Right cardiac atrium (tissue), 5 donors: ENCODE measurements at regions not wholly inside any gene's neighbourhood (a gene's known extent, or its start where the extent isn't known, plus 50 kb on each side); places are given as distances from the start of the nearest gene placed in this dataset.
"Not testable (repeated sequence)": the region's sequence is repeated elsewhere in the genome, so short reads cannot be mapped to it uniquely, and the experiment has no call there.

Source experiments
- ATAC-seq, 2 donors: fragments of 200-7000 bp; cut with Tn5 transposase; one replicate each; pipeline versions ENCODE4 v1.8.0 to v1.9.1; 2020; ENCODE audit warnings: moderate library complexity in 2 of 2, mild to moderate bottlenecking in 1 of 2
- DNase-seq, 3 donors: peaks; one replicate each; pipeline ENCODE4 v3.0.0-alpha.2; 2020
- H3K27ac ChIP-seq: one replicate; pipeline ENCODE4 v1.5.1; 2013; ENCODE audit warnings: mild to moderate bottlenecking, low read length, control low read depth, moderate library complexity
- H3K27me3 ChIP-seq: one replicate; pipeline ENCODE4 v1.6.1; 2013; ENCODE audit not compliant: control insufficient read depth, insufficient read depth
- H3K4me1 ChIP-seq: one replicate; pipeline ENCODE4 v1.6.1; 2013; ENCODE audit warnings: low read length; ENCODE audit not compliant: control insufficient read depth, insufficient read depth
- H3K4me3 ChIP-seq: one replicate; pipeline ENCODE4 v1.5.1; 2013; ENCODE audit warnings: low read length, control low read depth
- H3K9me3 ChIP-seq: one replicate; pipeline ENCODE4 v1.6.1; 2013; ENCODE audit warnings: low read length; ENCODE audit not compliant: control insufficient read depth
- WGBS: extraction: QIAGEN DNeasy Blood & Tissue Kit; methylation state at CpG from one replicate; pipeline ENCODE4 v1.1.7; 2013; 5-methylcytosine and 5-hydroxymethylcytosine counted together
- intact Hi-C, 4 donors: fragments of 100-400 bp; cut with DNase I; formaldehyde crosslinking; loops; one replicate each; pipeline versions ENCODE4 v1.11.0 to v1.14.0; 2022 to 2023
- donor health status: healthy with polysubstance abuse.
- donor health status: DM: no; HTN: yes; CAD: no.
- donor health status: DM: no; HTN: no; CAD: no.
- donor health status: DM: no; HTN: yes; CAD: no; lungs with severe emphysema.
- donor health status: DM: yes; HTN: yes; CAD: no.

DNA sequence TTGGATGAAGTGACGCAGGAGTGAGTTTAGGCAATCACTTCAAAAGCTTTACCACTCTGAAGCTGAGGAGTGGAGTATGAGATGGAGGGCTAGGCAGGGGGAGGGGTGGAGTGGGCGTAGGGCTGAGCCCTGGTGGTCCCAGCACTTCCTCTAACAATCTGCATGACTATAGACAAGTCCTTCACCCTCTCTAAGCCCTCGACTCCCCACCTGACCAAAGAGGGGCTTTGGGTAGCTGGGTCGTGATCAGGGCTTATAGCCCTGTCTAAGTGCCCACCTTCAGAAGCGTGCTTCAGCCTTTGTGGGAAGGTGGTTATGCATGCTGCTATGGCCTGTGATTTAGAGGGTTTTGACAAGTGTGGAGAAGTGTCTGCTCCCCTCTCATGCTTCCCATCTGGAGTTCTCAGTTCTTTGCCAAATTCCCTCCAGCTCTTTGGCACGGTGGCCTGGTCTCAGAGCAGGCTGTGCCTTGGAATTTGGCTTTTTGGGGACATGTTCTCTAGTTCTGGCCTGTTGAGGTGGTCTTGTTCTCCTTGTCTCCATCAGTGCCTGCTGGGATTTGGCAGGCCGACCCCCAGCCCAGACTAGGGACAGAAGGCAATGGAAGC lies 53.0 kb downstream of the ACTBL2 start:
- Histone ChIP-seq H3K9me3 (no peaks in the 10 kb centered on the region), H3K4me3 (no peak overlapping the region), H3K27me3 (no peaks in the 10 kb centered on the region), H3K4me1 (no peaks in the 10 kb centered on the region), H3K27ac (no peak overlapping the region)
- WGBS: 80% methylated on average over 7 of the region's 7 CpGs
- intact Hi-C loops: no loop called here
- peak in 2 of 3 donors; percentile 66 to 68 for DNase-seq
- ATAC-seq: peak; percentile 28 to 72

DNA sequence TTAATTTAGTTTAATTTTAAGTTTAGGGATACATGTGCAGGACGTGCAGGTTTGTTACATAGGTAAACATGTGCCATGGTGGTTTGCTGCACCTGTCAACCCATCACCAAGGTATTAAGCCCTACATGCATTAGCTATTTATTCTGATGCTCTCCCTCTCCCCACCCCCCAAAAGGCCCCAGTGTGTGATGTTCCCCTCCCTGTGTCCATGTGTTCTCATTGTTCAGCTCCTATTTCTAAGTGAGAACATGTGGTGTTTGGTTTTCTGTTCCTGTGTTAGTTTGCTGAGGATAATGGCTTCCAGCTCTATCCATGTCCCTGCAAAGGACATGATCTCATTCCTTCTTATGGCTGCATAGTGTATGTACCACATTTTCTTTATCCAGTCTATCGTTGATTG lies 53.6 kb downstream of the ACTBL2 start:
- 80% methylated on average over 2 of the region's 2 CpGs for WGBS
- ATAC-seq: not testable (repeated sequence)

DNA sequence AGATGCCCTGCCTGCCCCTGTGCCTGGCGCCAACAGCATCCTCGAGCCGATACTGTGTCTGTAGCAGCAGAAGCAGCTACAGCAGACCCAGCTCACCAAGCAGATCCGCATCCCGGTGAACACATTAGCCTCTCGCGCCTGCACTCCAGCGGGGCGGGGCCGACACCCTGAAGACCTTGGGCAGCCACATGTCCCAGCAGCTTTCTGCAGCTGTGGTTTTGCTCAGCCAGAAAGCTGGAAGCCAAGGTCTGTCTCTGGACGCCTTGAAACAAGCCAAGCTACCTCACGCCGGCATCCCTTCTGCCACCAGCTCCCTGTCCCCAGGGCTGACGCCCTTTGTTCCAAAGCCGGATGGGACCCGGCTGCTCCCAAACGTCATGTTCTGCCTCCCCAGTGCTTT lies 59.6 kb downstream of the ACTBL2 start:
- Histone ChIP-seq H3K4me3 (no peak overlapping the region), H3K9me3 (no peaks in the 10 kb centered on the region), H3K27me3 (no peaks in the 10 kb centered on the region), H3K27ac (no peak overlapping the region), H3K4me1 (no peaks in the 10 kb centered on the region)
- 78% methylated on average over 17 of the region's 17 CpGs for WGBS
- DNase-seq: peak; percentile 41 to 84 (median 82)
- intact Hi-C loops: no loop called here
- peak; percentile 54 to 74 for ATAC-seq

More for the DNA sequence above, 53.6 kb downstream of the ACTBL2 start:
- H3K9me3 ChIP-seq, H3K27me3 ChIP-seq, H3K4me3 ChIP-seq, H3K27ac ChIP-seq, H3K4me1 ChIP-seq, intact Hi-C loops, DNase-seq: not testable (repeated sequence)

DNA sequence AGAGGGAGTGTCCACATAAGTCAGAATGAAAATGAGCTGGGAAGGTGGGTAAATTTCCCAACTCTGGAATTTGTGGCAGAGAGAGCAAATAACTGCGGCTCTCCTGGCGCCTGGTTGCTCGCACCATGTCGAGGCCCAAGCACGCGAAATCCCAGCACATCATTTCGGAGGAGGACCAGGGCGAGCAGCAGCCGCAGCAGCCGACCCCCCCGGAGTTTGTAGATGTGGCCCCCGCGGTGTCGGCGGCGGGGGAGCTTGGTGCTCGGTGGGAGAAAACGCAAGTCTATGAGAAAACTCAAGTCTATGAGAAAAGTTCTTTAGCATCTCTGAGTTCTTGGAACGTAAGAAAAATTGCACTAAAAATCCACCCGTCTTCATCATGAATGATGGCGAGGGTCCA lies 60.3 kb downstream of the ACTBL2 start:
- no peak for ATAC-seq
- H3K27ac ChIP-seq: no peak overlapping the region
- H3K9me3 ChIP-seq: no peaks in the 10 kb centered on the region
- no peaks in the 10 kb centered on the region for H3K27me3 ChIP-seq
- DNase-seq: peak in 2 of 3 donors; percentile 44 to 46
- intact Hi-C loops: no loop called here
- H3K4me1 ChIP-seq: no peaks in the 10 kb centered on the region
- WGBS: 93% methylated on average over 21 of the region's 21 CpGs
- H3K4me3 ChIP-seq: no peak overlapping the region

DNA sequence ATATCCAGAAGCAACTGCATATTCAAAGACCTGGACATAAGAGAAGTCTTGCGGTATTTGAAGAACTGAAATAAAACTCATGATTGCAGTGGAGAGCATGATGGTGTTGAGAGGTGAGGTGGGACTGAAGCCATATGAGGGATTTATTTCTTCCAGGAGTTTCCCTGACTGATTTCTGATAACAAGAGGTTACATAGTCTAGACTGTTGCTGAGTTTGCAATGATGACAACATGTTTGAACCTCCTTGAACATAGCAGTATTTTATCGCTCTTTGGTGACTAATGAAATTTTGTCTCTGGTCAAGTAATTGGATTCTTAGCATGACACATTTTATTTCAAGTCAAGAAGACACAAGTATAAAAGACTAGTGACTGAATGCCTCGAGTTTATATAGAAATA lies 61.8 kb downstream of the ACTBL2 start:
- Histone ChIP-seq H3K9me3 (no peaks in the 10 kb centered on the region), H3K4me3 (no peak overlapping the region), H3K27ac (no peak overlapping the region), H3K4me1 (peaks cover 3% of the 10 kb centered on the region), H3K27me3 (no peaks in the 10 kb centered on the region)
- 81% methylated on average over 3 of the region's 3 CpGs for WGBS
- intact Hi-C loops: no loop called here
- DNase-seq: no peak
- no peak for ATAC-seq

DNA sequence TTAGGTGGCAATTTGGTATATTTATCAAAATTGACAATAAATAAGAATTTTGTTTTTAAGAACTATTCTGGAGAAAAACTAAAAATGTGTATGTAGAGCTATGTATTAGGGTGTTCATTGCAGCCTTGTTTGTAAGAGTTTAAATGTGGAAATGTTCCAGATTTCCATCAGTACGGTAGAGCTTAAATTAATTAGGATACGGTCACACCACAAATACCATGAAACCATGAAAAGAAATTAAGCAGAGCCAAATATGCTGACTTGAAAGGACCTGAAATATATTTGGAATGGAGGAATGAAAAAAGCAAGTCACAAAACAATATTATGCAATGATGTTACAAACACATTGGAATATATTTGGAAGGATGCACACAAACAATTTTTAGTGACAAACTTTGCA lies 64.6 kb downstream of the ACTBL2 start:
- no peak overlapping the region for H3K4me3 ChIP-seq
- intact Hi-C loops: no loop called here
- WGBS: 91% methylated on average over 2 of the region's 2 CpGs
- ATAC-seq (no peak), DNase-seq (no peak)
- no peaks in the 10 kb centered on the region for H3K27me3 ChIP-seq
- peaks cover 3% of the 10 kb centered on the region for H3K4me1 ChIP-seq
- H3K9me3 ChIP-seq: no peaks in the 10 kb centered on the region
- no peak overlapping the region for H3K27ac ChIP-seq

DNA sequence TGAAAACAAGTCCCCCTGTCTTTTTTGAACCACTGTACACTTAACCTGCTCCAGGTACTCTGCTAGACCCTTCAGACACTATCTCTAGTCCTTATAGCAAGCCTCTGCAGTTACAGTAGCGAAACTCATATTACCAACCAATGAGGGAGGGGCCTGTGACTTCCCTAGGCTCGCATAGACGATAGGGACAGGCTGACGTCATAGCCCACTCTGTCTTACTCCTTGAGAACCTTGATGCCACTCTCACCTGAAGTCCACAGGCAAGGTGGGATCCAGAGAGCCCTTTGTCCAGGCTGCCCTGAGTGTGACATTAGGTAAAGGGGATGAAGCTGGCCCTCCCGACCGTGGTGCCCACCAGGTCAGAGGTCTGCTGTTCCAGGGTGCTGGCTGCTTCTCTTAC lies 65.3 kb downstream of the ACTBL2 start:
- intact Hi-C loops: no loop called here
- Histone ChIP-seq H3K4me1 (peaks cover 3% of the 10 kb centered on the region), H3K27me3 (no peaks in the 10 kb centered on the region), H3K4me3 (no peak overlapping the region), H3K9me3 (no peaks in the 10 kb centered on the region), H3K27ac (no peak overlapping the region)
- no peak for DNase-seq
- 93% methylated on average over 6 of the region's 6 CpGs for WGBS
- ATAC-seq: peak in 1 of 2 donors; percentile 19

DNA sequence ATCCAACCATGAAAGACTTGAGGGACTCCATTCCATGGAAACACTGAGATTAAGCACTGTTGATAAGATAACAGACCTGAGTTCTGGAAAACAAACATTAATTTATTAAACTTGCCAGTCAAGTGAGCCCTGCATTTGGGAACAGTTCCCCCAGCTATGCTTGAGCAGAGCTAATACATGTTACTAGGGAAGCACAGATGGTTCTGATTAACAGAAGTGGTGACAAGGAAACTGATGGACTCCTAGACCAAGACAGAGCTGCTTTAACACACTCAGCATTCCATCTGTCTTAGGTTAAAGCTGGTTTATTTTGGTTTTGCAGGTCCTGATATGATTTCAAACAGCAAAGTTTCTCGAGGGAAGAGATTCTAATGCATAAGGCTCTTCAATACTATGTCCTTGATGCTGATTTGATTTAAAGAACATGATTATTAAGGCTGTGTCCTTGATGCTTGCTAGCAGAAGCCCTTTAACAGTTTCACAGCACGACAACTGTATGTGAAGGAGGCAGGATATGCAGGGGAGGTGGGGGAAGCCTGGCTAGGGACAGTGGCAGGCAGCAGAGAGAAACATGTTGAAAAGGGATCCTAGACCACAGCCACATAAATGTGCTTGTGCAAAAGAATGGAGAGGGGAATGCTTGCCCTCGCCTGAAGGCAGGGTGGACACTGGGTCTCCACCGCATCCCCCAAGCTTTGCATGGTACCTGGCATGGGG lies 66.2 kb downstream of the ACTBL2 start:
- WGBS: 57% methylated on average over 4 of the region's 4 CpGs
- Histone ChIP-seq H3K4me3 (no peak overlapping the region), H3K4me1 (peaks cover 3% of the 10 kb centered on the region), H3K27ac (no peak overlapping the region), H3K27me3 (no peaks in the 10 kb centered on the region), H3K9me3 (no peaks in the 10 kb centered on the region)
- ATAC-seq (peak in 1 of 2 donors; percentile 73), DNase-seq (no peak)
- intact Hi-C loops: no loop called here

DNA sequence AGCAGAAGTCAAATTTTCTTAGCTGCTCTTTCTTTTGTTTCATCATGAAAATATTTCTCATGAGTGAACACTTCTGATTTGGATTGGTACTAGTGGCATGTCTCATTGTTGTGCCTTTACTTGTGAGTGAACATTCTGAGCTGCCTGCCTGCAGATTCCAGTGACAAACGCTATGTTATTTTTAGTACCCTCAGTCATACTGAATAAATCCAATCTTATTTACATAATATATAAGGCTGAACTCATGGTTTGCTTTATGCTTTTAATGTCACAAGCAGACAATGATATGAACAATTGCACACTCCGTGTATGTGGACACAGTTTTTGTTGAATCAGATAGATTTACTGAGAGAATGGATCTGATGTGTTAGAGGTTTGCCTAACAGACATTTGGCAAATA lies 67.8 kb downstream of the ACTBL2 start:
- Histone ChIP-seq H3K4me1 (peaks cover 7% of the 10 kb centered on the region), H3K9me3 (no peaks in the 10 kb centered on the region), H3K27ac (no peak overlapping the region), H3K4me3 (no peak overlapping the region), H3K27me3 (no peaks in the 10 kb centered on the region)
- intact Hi-C loops: no loop called here
- no peak for DNase-seq
- ATAC-seq: no peak
- 70% methylated on average over 2 of the region's 2 CpGs for WGBS

DNA sequence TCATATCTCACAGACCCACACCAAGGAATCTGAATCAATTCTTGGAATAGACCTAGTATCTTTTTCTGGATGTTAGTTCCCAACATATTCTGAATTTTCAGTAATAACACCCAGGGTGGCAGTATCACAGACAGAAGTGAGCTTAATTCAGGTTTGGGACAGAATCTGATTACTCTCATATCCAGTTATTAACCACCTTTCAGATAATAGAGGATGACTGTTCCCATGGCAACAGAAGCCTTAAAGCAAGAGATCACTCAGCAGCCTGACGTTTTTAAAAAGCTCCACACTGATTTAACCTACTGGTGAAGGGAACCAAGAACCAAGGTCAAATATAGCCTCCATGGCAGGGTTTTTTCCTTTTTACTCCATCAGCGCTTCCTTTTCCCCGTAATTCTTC lies 68.4 kb downstream of the ACTBL2 start:
- no peak for DNase-seq
- 65% methylated on average over 3 of the region's 3 CpGs for WGBS
- intact Hi-C loops: no loop called here
- Histone ChIP-seq H3K27me3 (no peaks in the 10 kb centered on the region), H3K4me1 (peaks cover 7% of the 10 kb centered on the region), H3K27ac (peak overlapping the region; percentile 32), H3K9me3 (no peaks in the 10 kb centered on the region), H3K4me3 (no peak overlapping the region)
- ATAC-seq: no peak

DNA sequence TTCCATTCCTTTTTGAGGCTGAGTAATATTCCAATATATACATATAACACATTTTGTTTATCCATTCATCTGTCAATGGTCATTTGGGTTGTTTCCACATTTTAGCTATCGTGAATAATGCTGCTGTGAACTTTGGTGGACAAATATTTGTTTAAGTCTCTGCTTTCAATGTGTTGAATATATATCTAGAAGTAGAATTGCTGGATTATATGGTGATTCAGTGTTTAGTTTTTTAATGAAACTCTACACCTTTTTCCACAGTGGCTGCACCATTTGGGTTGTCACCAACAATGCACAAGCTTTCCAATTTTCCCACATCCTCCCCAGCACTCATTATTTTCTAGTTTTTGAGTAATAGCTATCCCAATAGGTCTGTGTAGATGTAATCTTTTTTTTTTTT lies 69.5 kb downstream of the ACTBL2 start:
- Histone ChIP-seq H3K27ac (no peak overlapping the region), H3K27me3 (no peaks in the 10 kb centered on the region), H3K4me3 (no peak overlapping the region), H3K9me3 (no peaks in the 10 kb centered on the region), H3K4me1 (peaks cover 9% of the 10 kb centered on the region)
- intact Hi-C loops: no loop called here
- 86% methylated on average over 1 of the region's 1 CpG for WGBS
- DNase-seq: no peak
- ATAC-seq: no peak
